ENCODE measurements at regions not wholly inside any gene's neighbourhood (a gene's known extent, or its start where the extent isn't known, plus 50 kb on each side); places are given as distances from the start of the nearest gene placed in this dataset.

- no peak overlapping the region for H3K9ac ChIP-seq (ENCODE audit: low read depth, low read length)
- no peaks in the 10 kb centered on the region for H3K79me2 ChIP-seq (ENCODE audit: insufficient read depth, low read length)
- H4K20me1 ChIP-seq (ENCODE audit: insufficient read depth, low read length): no peaks in the 10 kb centered on the region
- H3K36me3 ChIP-seq (ENCODE audit: insufficient read depth, low read length): no peaks in the 10 kb centered on the region
- H3K4me1 ChIP-seq (ENCODE audit: insufficient read depth, low read length): no peaks in the 10 kb centered on the region
- no peak overlapping the region for H2AFZ ChIP-seq (ENCODE audit: low read depth, low read length)
- ATAC-seq (ENCODE audit: insufficient read depth, low read depth) (no peak), DNase-seq (no peak)
- no peak overlapping the region for H3K27ac ChIP-seq (ENCODE audit: low read length)
- no peak overlapping the region for H3K4me3 ChIP-seq (ENCODE audit: low read depth in 1 of 2, low read length in 2 of 2)
- H3K27me3 ChIP-seq (ENCODE audit: insufficient read depth, low read length, poor library complexity): no peaks in the 10 kb centered on the region
- H3K4me2 ChIP-seq (ENCODE audit: insufficient read depth, low read length): no peak overlapping the region
- TF ChIP-seq EZH2 (IDR thresholded peaks at IDR 0.05; ENCODE audit: borderline replicate concordance, low read depth, low read length, severe bottlenecking) (no peak), CTCF (IDR thresholded peaks at IDR 0.05; ENCODE audit: borderline replicate concordance, extremely low read depth, low read length, poor library complexity, severe bottlenecking) (no peak)
- no peaks in the 10 kb centered on the region for H3K9me3 ChIP-seq (ENCODE audit: insufficient read depth, low read length, severe bottlenecking)
Observed at GRCh38 chr6:166087852-166088251, 79.8 kb downstream of the TBXT start.

- Histone ChIP-seq H3K27ac (ENCODE audit: low read length) (no peak overlapping the region), H3K4me1 (ENCODE audit: insufficient read depth, low read length) (no peaks in the 10 kb centered on the region), H3K9ac (ENCODE audit: low read depth, low read length) (no peak overlapping the region), H3K9me3 (ENCODE audit: insufficient read depth, low read length, severe bottlenecking) (no peaks in the 10 kb centered on the region), H3K27me3 (ENCODE audit: insufficient read depth, low read length, poor library complexity) (no peaks in the 10 kb centered on the region), H2AFZ (ENCODE audit: low read depth, low read length) (no peak overlapping the region), H3K4me2 (ENCODE audit: insufficient read depth, low read length) (no peak overlapping the region), H4K20me1 (ENCODE audit: insufficient read depth, low read length) (no peaks in the 10 kb centered on the region), H3K4me3 (ENCODE audit: low read depth in 1 of 2, low read length in 2 of 2) (no peak overlapping the region), H3K36me3 (ENCODE audit: insufficient read depth, low read length) (no peaks in the 10 kb centered on the region), H3K79me2 (ENCODE audit: insufficient read depth, low read length) (no peaks in the 10 kb centered on the region)
- ATAC-seq (ENCODE audit: insufficient read depth, low read depth): no peak
- no peak for DNase-seq
- TF ChIP-seq CTCF (IDR thresholded peaks at IDR 0.05; ENCODE audit: borderline replicate concordance, extremely low read depth, low read length, poor library complexity, severe bottlenecking) (no peak), EZH2 (IDR thresholded peaks at IDR 0.05; ENCODE audit: borderline replicate concordance, low read depth, low read length, severe bottlenecking) (no peak)
Observed at GRCh38 chr6:166087246-166087645, 80.4 kb downstream of the TBXT start.

- Histone ChIP-seq H3K9me3 (ENCODE audit: insufficient read depth, low read length, severe bottlenecking) (no peaks in the 10 kb centered on the region), H2AFZ (ENCODE audit: low read depth, low read length) (no peak overlapping the region), H3K79me2 (ENCODE audit: insufficient read depth, low read length) (no peaks in the 10 kb centered on the region), H3K36me3 (ENCODE audit: insufficient read depth, low read length) (no peaks in the 10 kb centered on the region), H3K4me3 (ENCODE audit: low read depth in 1 of 2, low read length in 2 of 2) (no peak overlapping the region), H3K27me3 (ENCODE audit: insufficient read depth, low read length, poor library complexity) (no peaks in the 10 kb centered on the region), H4K20me1 (ENCODE audit: insufficient read depth, low read length) (no peaks in the 10 kb centered on the region), H3K4me2 (ENCODE audit: insufficient read depth, low read length) (no peak overlapping the region), H3K27ac (ENCODE audit: low read length) (no peak overlapping the region), H3K9ac (ENCODE audit: low read depth, low read length) (no peak overlapping the region), H3K4me1 (ENCODE audit: insufficient read depth, low read length) (no peaks in the 10 kb centered on the region)
- no peak for ATAC-seq (ENCODE audit: insufficient read depth, low read depth)
- DNase-seq: no peak
- TF ChIP-seq CTCF (IDR thresholded peaks at IDR 0.05; ENCODE audit: borderline replicate concordance, extremely low read depth, low read length, poor library complexity, severe bottlenecking): no peak
- no peak for TF ChIP-seq EZH2 (IDR thresholded peaks at IDR 0.05; ENCODE audit: borderline replicate concordance, low read depth, low read length, severe bottlenecking)
Observed at GRCh38 chr6:166085500-166085899, 82.2 kb downstream of the TBXT start.

- Histone ChIP-seq H3K9ac (ENCODE audit: low read depth, low read length) (no peak overlapping the region), H4K20me1 (ENCODE audit: insufficient read depth, low read length) (no peaks in the 10 kb centered on the region), H3K4me3 (ENCODE audit: low read depth in 1 of 2, low read length in 2 of 2) (no peak overlapping the region), H3K9me3 (ENCODE audit: insufficient read depth, low read length, severe bottlenecking) (no peaks in the 10 kb centered on the region), H3K4me1 (ENCODE audit: insufficient read depth, low read length) (no peaks in the 10 kb centered on the region), H3K27ac (ENCODE audit: low read length) (no peak overlapping the region), H3K36me3 (ENCODE audit: insufficient read depth, low read length) (no peaks in the 10 kb centered on the region), H3K4me2 (ENCODE audit: insufficient read depth, low read length) (no peak overlapping the region), H3K79me2 (ENCODE audit: insufficient read depth, low read length) (no peaks in the 10 kb centered on the region), H3K27me3 (ENCODE audit: insufficient read depth, low read length, poor library complexity) (no peaks in the 10 kb centered on the region), H2AFZ (ENCODE audit: low read depth, low read length) (no peak overlapping the region)
- no peak for ATAC-seq (ENCODE audit: insufficient read depth, low read depth)
- TF ChIP-seq CTCF (IDR thresholded peaks at IDR 0.05; ENCODE audit: borderline replicate concordance, extremely low read depth, low read length, poor library complexity, severe bottlenecking) (no peak), EZH2 (IDR thresholded peaks at IDR 0.05; ENCODE audit: borderline replicate concordance, low read depth, low read length, severe bottlenecking) (no peak)
- DNase-seq: no peak
Observed at GRCh38 chr6:166084951-166085350, 82.7 kb downstream of the TBXT start.

Measured in DND-41 (cell line).